ENCODE measurements at regions not wholly inside any gene's neighbourhood (a gene's known extent, or its start where the extent isn't known, plus 50 kb on each side); places are given as distances from the start of the nearest gene placed in this dataset.

DNA sequence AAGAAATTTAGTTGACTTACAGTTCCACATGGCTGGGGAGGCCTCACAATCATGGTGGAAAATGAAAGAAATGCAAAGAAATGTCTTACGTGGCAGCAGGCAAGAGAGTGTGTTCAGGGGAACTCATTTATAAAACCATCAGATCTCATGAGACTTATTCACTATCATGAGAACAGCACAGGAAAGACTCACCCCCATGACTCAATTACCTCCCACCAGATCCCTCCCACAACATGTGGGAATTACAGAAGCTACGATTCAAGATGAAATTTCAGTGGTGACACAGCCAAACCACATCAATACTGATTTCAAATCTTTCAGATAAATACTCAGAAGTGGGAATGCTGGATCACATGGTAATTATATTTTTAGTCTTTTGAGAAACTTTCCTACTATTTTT is 1357.9 kb downstream of the SLITRK5 start:
- ATAC-seq (ENCODE audit: low read depth) (no peak), DNase-seq (no peak)
- in situ Hi-C loops (cut with MboI; ENCODE audit: low sequenced_read_pairs) (no loop called here), intact Hi-C loops (cut with micrococcal nuclease) (no loop called here), dilution Hi-C loops (cut with HindIII; ENCODE audit: low sequenced_read_pairs, unreplicated experiment) (no loop called here)
- H4K20me1 ChIP-seq (ENCODE audit: insufficient read depth, low read length): no peaks in the 10 kb centered on the region
- H3K27ac ChIP-seq (ENCODE audit: insufficient read depth, low read length): no peak overlapping the region
- no peak overlapping the region for H3K4me3 ChIP-seq (ENCODE audit: insufficient read depth, low read depth, low read length)
- no peak overlapping the region for H2BK20ac ChIP-seq (ENCODE audit: low read depth, low read length)
- H3K4me2 ChIP-seq (ENCODE audit: low read depth, low read length): no peak overlapping the region
- H4K91ac ChIP-seq (ENCODE audit: insufficient read depth, low read depth, low read length): no peak overlapping the region
- no peaks in the 10 kb centered on the region for H3K79me1 ChIP-seq (ENCODE audit: low read depth in 1 of 2, low read length in 2 of 2)
- H3K23ac ChIP-seq (ENCODE audit: low read depth, low read length): no peak overlapping the region
- no CpG with 5 or more reads among the region's 2 CpGs for WGBS, 2 experiments (ENCODE audit: extremely low coverage in 2 of 2, insufficient read length in 1 of 2)
- TF ChIP-seq POLR2A (IDR thresholded peaks at IDR 0.05; ENCODE audit: low read depth, low read length): no peak
- no peak for TF ChIP-seq RAD21 (IDR thresholded peaks at IDR 0.05; ENCODE audit: low read length)
- TF ChIP-seq CEBPB (IDR thresholded peaks at IDR 0.05; ENCODE audit: low read depth, low read length): no peak
- TF ChIP-seq BHLHE40 (IDR thresholded peaks at IDR 0.05; ENCODE audit: low read depth, low read length): no peak
- TF ChIP-seq MAZ (IDR thresholded peaks at IDR 0.05; ENCODE audit: borderline replicate concordance, low read depth, low read length): no peak
- TF ChIP-seq RFX5 (IDR thresholded peaks at IDR 0.05; ENCODE audit: low read depth, low read length): no peak
- no peak for TF ChIP-seq USF2 (IDR thresholded peaks at IDR 0.05; ENCODE audit: low read depth, low read length)
- no peak for TF ChIP-seq MAFK (IDR thresholded peaks at IDR 0.05; ENCODE audit: low read depth, low read length)
- no peak for TF ChIP-seq MXI1 (IDR thresholded peaks at IDR 0.05; ENCODE audit: borderline replicate concordance, low read depth, low read length)
- TF ChIP-seq, protein P1, sequence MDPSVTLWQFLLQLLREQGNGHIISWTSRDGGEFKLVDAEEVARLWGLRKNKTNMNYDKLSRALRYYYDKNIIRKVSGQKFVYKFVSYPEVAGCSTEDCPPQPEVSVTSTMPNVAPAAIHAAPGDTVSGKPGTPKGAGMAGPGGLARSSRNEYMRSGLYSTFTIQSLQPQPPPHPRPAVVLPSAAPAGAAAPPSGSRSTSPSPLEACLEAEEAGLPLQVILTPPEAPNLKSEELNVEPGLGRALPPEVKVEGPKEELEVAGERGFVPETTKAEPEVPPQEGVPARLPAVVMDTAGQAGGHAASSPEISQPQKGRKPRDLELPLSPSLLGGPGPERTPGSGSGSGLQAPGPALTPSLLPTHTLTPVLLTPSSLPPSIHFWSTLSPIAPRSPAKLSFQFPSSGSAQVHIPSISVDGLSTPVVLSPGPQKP (IDR thresholded peaks at IDR 0.05; ENCODE audit: borderline replicate concordance, low read depth, low read length): no peak
- TF ChIP-seq NFE2L2 (IDR thresholded peaks at IDR 0.05; ENCODE audit: low read depth, low read length): no peak
- no peak for TF ChIP-seq CHD1 (IDR thresholded peaks at IDR 0.05; ENCODE audit: low read depth, low read length)
- no peak for TF ChIP-seq CTCF (conservative IDR thresholded peaks at IDR 0.05; ENCODE audit: low read depth, low read length)
- no peak for TF ChIP-seq RCOR1 (IDR thresholded peaks at IDR 0.05; ENCODE audit: insufficient replicate concordance, low read length)
- TF ChIP-seq SMC3 (IDR thresholded peaks at IDR 0.05; ENCODE audit: low read depth, low read length): no peak
- TF ChIP-seq FOS (IDR thresholded peaks at IDR 0.05; ENCODE audit: low read depth, low read length): no peak
- H3K56ac ChIP-seq (ENCODE audit: extremely low read depth, insufficient read depth, low read length): no peak overlapping the region
- peaks cover 5% of the 10 kb centered on the region for H3K9me3 ChIP-seq (ENCODE audit: control insufficient read depth, insufficient read depth, low read length)
- no peak overlapping the region for H3K9ac ChIP-seq (ENCODE audit: low read depth, low read length)
- BruUV-seq (replicated peaks): no TSS peak
- no peaks in the 10 kb centered on the region for H3K9me1 ChIP-seq (ENCODE audit: insufficient read depth, low read length)
- no peak overlapping the region for H2BK15ac ChIP-seq (ENCODE audit: low read depth, low read length)
- no peak overlapping the region for H3K14ac ChIP-seq (replicated peaks; ENCODE audit: low read depth, low read length)
- ChIA-PET POLR2A (ENCODE audit: unreplicated experiment) (no interaction called here), CTCF (no interaction called here)
- no peaks in the 10 kb centered on the region for H3K27me3 ChIP-seq (ENCODE audit: control insufficient read depth, insufficient read depth, low read length)
- no peak overlapping the region for H4K8ac ChIP-seq (ENCODE audit: low read depth in 2 of 2, low read length in 2 of 2)
- no peak overlapping the region for H3K4ac ChIP-seq (ENCODE audit: low read depth, low read length)
- H3K4me1 ChIP-seq (ENCODE audit: control insufficient read depth, insufficient read depth, low read length): no peaks in the 10 kb centered on the region
- no peak overlapping the region for H3K18ac ChIP-seq (ENCODE audit: low read depth, low read length)
- no peak overlapping the region for H2BK120ac ChIP-seq (ENCODE audit: low read depth, low read length)
- no peak overlapping the region for H2AFZ ChIP-seq (replicated peaks; ENCODE audit: low read length, poor library complexity)
- no peak overlapping the region for H2AK9ac ChIP-seq (replicated peaks; ENCODE audit: low read depth, low read length, poor library complexity)
- no peak overlapping the region for H2AK5ac ChIP-seq (ENCODE audit: low read depth, low read length)
- H2BK5ac ChIP-seq (ENCODE audit: low read depth, low read length, poor library complexity, severe bottlenecking): no peak overlapping the region
- H3K36me3 ChIP-seq (ENCODE audit: control insufficient read depth, insufficient read depth, low read length): no peaks in the 10 kb centered on the region
- no peak overlapping the region for H4K5ac ChIP-seq (ENCODE audit: low read depth, low read length)

Measured in IMR-90 (cell line).